AG04450 (cell line): ENCODE measurements at regions not wholly inside any gene's neighbourhood (a gene's known extent, or its start where the extent isn't known, plus 50 kb on each side); places are given as distances from the start of the nearest gene placed in this dataset.

Source experiments
- CTCF ChIA-PET: fragments of 300-600, 350-600 bp; formaldehyde crosslinking; extraction: SDS; loops from one replicate; lab custom pipeline; 2022; ENCODE audit warnings: antibody characterized with exemption, inconsistent platforms; lab: Charles Lee
- POLR2A ChIA-PET: fragments of 350-600 bp; formaldehyde crosslinking; extraction: SDS; loops from one replicate; lab custom pipeline; 2021; ENCODE audit warnings: antibody characterized with exemption, inconsistent platforms; lab: Yijun Ruan, JAX
- DNase-seq: peaks from one replicate; pipeline ENCODE4 v3.0.0-alpha.2; 2011; ENCODE audit warnings: low read depth, low spot score
- H3K27ac ChIP-seq: one replicate; pipeline ENCODE4 v1.5.1; 2012; ENCODE audit warnings: low read depth, low read length, control low read depth
- H3K27me3 ChIP-seq: one replicate; pipeline ENCODE4 v1.6.0; 2012; ENCODE audit warnings: low read length; ENCODE audit not compliant: control insufficient read depth, insufficient read depth
- H3K4me3 ChIP-seq: 2 replicates; pipeline ENCODE4 v1.5.1; 2011; ENCODE audit warnings: mild to moderate bottlenecking, low read depth, low read length, control low read depth
- H3K9me3 ChIP-seq: 2 replicates; pipeline ENCODE4 v1.5.1; 2012; ENCODE audit warnings: low read length; ENCODE audit not compliant: control insufficient read depth, insufficient read depth
- TF ChIP-seq, protein P1 (sequence below): IDR thresholded peaks from 2 replicates; pipeline ENCODE4 v1.5.1; 2011; ENCODE audit warnings: low read depth, low read length, control low read depth, inconsistent platforms

DNA sequence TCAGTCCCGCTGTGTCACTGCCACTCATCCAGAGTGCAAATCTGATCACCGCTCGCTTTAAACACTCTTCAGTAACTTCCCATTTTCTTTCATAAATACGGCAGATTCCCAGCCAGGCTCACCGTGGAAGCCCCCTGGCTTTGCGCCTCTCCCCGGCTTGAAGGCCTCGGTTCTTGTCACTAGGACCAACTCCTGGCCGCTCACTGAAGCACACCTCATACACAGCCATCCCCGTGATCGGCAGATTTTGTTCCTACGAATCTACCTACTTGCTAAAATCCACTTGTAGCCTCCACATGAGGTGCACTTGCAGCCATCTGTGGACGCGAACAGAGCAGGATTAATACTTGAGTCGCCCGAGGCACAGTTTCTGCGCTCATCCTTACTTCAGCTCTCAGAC is 462.4 kb upstream of the MYT1L start:
- ChIA-PET CTCF (no interaction called here), POLR2A (no interaction called here)
- Histone ChIP-seq H3K4me3 (no peak overlapping the region), H3K9me3 (peaks cover 88% of the 10 kb centered on the region), H3K27ac (no peak overlapping the region), H3K27me3 (no peaks in the 10 kb centered on the region)
- DNase-seq = no peak
- TF ChIP-seq, protein P1, sequence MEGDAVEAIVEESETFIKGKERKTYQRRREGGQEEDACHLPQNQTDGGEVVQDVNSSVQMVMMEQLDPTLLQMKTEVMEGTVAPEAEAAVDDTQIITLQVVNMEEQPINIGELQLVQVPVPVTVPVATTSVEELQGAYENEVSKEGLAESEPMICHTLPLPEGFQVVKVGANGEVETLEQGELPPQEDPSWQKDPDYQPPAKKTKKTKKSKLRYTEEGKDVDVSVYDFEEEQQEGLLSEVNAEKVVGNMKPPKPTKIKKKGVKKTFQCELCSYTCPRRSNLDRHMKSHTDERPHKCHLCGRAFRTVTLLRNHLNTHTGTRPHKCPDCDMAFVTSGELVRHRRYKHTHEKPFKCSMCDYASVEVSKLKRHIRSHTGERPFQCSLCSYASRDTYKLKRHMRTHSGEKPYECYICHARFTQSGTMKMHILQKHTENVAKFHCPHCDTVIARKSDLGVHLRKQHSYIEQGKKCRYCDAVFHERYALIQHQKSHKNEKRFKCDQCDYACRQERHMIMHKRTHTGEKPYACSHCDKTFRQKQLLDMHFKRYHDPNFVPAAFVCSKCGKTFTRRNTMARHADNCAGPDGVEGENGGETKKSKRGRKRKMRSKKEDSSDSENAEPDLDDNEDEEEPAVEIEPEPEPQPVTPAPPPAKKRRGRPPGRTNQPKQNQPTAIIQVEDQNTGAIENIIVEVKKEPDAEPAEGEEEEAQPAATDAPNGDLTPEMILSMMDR = no peak

DNA sequence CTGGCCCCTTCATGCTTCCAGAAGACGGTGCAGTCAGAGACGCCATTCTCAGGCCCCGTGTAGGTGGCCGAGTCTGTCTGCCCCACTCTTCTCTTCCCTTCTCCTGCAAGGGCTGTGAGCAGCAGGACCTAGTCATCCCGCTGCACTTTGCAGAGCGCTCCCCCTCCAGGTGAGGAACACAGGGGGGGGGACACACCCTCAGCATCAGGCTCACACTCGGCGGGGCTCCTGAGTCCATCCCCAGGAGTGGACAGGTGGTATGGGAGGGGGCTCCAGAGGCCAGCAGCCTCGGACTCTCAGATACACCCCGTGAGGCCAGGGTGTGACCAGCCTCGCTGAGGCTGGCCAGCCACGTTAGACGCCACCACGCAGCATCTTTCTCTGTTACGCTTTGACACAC is 460.5 kb upstream of the MYT1L start:
- H3K27ac ChIP-seq = no peak overlapping the region
- POLR2A ChIA-PET = no interaction called here
- H3K9me3 ChIP-seq = peaks cover 93% of the 10 kb centered on the region
- H3K4me3 ChIP-seq = no peak overlapping the region
- no peaks in the 10 kb centered on the region for H3K27me3 ChIP-seq
- DNase-seq = no peak
- TF ChIP-seq, protein P1 = no peak
- CTCF ChIA-PET = no interaction called here

DNA sequence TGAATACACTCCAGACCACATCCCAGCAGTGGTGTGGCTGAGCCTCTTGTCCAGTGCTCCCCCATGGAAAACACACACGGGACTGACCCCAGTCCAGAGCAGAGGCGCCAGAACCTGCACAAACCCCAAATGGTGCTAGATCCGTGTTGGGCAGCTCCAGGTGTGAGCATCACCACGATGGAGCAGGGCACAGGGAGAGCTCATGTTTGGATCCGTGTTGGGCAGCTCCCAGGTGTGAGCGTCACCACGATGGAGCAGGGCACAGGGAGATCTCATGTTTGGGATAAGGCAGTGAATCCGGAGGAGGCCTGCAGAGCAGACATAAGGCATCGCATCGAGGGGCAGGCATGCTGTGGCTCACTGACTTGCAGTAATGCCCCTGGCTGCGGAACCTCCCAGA is 460.0 kb upstream of the MYT1L start:
- no peaks in the 10 kb centered on the region for H3K27me3 ChIP-seq
- TF ChIP-seq, protein P1 = no peak
- ChIA-PET POLR2A (no interaction called here), CTCF (no interaction called here)
- DNase-seq = no peak
- no peak overlapping the region for H3K4me3 ChIP-seq
- H3K27ac ChIP-seq = no peak overlapping the region
- peaks cover 87% of the 10 kb centered on the region for H3K9me3 ChIP-seq

DNA sequence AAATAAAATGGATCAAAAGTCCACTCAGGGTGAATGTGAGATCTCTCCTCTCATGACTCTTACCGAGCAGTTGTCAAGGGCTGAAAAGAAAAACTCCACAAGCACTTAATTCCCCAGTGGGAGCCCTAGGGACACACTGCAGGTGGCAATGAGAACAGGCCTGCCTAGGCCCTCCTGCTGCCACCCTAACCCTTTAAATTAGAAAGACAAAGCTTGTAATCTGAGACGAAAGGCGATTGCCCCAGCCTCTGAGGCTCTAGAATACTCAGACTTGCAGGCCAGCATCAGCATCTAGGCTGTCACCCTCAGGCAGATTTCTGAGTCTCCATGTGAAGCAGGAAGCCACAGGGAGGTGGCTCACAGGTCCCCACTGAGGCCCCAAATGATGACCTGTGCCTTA is 457.0 kb upstream of the MYT1L start:
- H3K27me3 ChIP-seq = no peaks in the 10 kb centered on the region
- POLR2A ChIA-PET = no interaction called here
- H3K4me3 ChIP-seq = no peak overlapping the region
- CTCF ChIA-PET = no interaction called here
- TF ChIP-seq, protein P1 = no peak
- no peak overlapping the region for H3K27ac ChIP-seq
- no peak for DNase-seq
- H3K9me3 ChIP-seq = peaks cover 81% of the 10 kb centered on the region

DNA sequence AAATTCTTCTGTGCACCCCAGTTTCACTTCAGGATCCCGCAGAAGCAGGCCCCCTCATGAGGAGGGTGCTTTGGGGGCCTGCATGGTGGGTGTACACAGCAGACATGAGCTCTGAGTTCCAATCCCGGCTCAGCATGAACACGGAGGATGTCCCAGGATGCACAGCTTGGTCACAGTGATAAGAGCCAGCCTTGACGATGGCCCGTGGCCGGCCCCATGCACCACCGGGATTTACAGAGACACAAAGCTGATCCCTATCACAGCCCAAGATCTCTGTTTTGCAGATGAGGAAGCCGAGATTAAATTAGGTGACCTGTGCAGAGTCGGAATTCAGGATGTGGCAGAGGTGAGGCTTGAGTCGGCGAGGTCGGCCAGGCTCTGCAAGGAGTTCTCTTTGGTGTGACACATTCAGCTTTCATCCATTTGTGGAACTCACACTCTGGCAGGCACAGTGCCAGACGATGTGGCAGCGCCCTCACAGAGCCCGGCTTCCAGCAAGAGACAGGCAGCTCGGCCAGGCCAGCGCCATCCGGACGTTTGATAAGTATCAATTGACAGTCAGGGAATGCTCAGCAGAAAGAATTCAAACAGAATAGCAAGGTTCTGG is 456.3 kb upstream of the MYT1L start:
- Histone ChIP-seq H3K27me3 (no peaks in the 10 kb centered on the region), H3K9me3 (peaks cover 79% of the 10 kb centered on the region), H3K4me3 (no peak overlapping the region), H3K27ac (no peak overlapping the region)
- no peak for DNase-seq
- TF ChIP-seq, protein P1 = no peak
- CTCF ChIA-PET = no interaction called here
- POLR2A ChIA-PET = no interaction called here
